Breast epithelium (tissue), 4 donors: ENCODE measurements at regions not wholly inside any gene's neighbourhood (a gene's known extent, or its start where the extent isn't known, plus 50 kb on each side); places are given as distances from the start of the nearest gene placed in this dataset.

ENCODE experiments used
- DNase-seq, 2 donors: peaks; one replicate each; pipeline ENCODE4 v3.0.0-alpha.2; 2019; ENCODE audit warnings: low spot score in 2 of 2
- H3K27ac ChIP-seq, 2 donors: fragments of 200-600 bp; sonication (generic) in 1 of 2; one replicate each; pipeline ENCODE4 v1.5.1; 2016 to 2019; ENCODE audit warnings: mild to moderate bottlenecking in 1 of 2
- H3K27me3 ChIP-seq, 2 donors: fragments of 200-600 bp; sonication (generic) in 1 of 2; one replicate each; pipeline versions ENCODE4 v1.5.1 to v1.6.0; 2017 to 2019; ENCODE audit warnings: control low read depth in 1 of 2, mild to moderate bottlenecking in 1 of 2
- H3K36me3 ChIP-seq: fragments of 200-600 bp; one replicate; pipeline ENCODE4 v1.5.1; 2019
- H3K4me1 ChIP-seq, 2 donors: fragments of 200-600 bp; sonication (generic); one replicate each; pipeline ENCODE4 v1.5.1; 2016 to 2019; ENCODE audit warnings: control low read depth in 1 of 2
- H3K4me3 ChIP-seq, 3 donors: fragments of 200-600 bp; sonication (generic); 1 replicate in 2 of 3; 2 replicates in 1 of 3; pipeline ENCODE4 v1.5.1; 2016 to 2019; ENCODE audit warnings: mild to moderate bottlenecking in 3 of 3, moderate library complexity in 2 of 3
- H3K9me3 ChIP-seq, 2 donors: fragments of 200-600 bp; sonication (generic) in 1 of 2; one replicate each; pipeline ENCODE4 v1.5.1; 2016 to 2019; ENCODE audit warnings: control low read depth in 1 of 2
- POLR2A ChIP-seq: fragments of 450-650 bp; IDR thresholded peaks from one replicate; pipeline ENCODE4 v1.6.1; 2016; ENCODE audit warnings: antibody characterized with exemption, mild to moderate bottlenecking, moderate library complexity
- POLR2AphosphoS5 ChIP-seq, 3 donors: sonication (generic); formaldehyde crosslinking; IDR thresholded peaks; one replicate each; pipeline ENCODE4 v1.6.1; 2017; ENCODE audit warnings: antibody characterized with exemption in 3 of 3
- intact Hi-C: fragments of 100-400 bp; cut with DNase I; formaldehyde crosslinking; loops from one replicate; pipeline ENCODE4 v1.15.1; 2023; ENCODE audit warnings: low total_unique reads
- TF ChIP-seq, protein P1 (sequence below), 3 donors: fragments of 450-650 bp; IDR thresholded peaks; one replicate each; pipeline ENCODE4 v1.5.1; 2016 to 2017; ENCODE audit warnings: antibody characterized with exemption in 3 of 3, mild to moderate bottlenecking in 3 of 3, moderate library complexity in 3 of 3

DNA sequence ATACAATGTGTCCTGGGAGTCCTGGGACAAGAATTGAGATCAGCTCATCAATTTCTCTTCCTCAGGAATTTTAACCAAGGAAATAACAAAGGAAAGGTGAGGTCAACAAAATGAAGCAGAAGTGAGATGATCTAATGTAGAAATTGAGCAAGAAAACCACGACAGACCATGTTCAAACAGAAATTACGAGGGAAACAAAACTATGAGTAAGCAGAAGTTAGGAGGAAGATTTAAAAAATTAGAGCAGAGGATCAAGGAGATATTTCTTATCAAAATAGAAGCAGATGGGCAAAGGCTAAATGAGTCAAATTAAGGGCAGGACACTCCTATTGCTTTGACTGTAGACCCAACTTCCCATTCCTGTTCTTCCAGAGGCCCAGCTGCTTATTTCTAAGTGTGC lies 97.4 kb downstream of the HINT1 start:
- Histone ChIP-seq H3K4me1 (no peaks in the 10 kb centered on the region), H3K27ac (no peak overlapping the region), H3K4me3 (no peak overlapping the region), H3K36me3 (no peaks in the 10 kb centered on the region), H3K27me3 (no peaks in the 10 kb centered on the region), H3K9me3 (peaks cover 11 to 18% of the 10 kb centered on the region in 2 donors)
- no peak for DNase-seq
- TF ChIP-seq, protein P1, sequence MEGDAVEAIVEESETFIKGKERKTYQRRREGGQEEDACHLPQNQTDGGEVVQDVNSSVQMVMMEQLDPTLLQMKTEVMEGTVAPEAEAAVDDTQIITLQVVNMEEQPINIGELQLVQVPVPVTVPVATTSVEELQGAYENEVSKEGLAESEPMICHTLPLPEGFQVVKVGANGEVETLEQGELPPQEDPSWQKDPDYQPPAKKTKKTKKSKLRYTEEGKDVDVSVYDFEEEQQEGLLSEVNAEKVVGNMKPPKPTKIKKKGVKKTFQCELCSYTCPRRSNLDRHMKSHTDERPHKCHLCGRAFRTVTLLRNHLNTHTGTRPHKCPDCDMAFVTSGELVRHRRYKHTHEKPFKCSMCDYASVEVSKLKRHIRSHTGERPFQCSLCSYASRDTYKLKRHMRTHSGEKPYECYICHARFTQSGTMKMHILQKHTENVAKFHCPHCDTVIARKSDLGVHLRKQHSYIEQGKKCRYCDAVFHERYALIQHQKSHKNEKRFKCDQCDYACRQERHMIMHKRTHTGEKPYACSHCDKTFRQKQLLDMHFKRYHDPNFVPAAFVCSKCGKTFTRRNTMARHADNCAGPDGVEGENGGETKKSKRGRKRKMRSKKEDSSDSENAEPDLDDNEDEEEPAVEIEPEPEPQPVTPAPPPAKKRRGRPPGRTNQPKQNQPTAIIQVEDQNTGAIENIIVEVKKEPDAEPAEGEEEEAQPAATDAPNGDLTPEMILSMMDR (IDR thresholded peaks at IDR 0.05) = no peak
- no peak for TF ChIP-seq POLR2AphosphoS5 (IDR thresholded peaks at IDR 0.05)
- no peak for TF ChIP-seq POLR2A
- intact Hi-C loops = no loop called here

DNA sequence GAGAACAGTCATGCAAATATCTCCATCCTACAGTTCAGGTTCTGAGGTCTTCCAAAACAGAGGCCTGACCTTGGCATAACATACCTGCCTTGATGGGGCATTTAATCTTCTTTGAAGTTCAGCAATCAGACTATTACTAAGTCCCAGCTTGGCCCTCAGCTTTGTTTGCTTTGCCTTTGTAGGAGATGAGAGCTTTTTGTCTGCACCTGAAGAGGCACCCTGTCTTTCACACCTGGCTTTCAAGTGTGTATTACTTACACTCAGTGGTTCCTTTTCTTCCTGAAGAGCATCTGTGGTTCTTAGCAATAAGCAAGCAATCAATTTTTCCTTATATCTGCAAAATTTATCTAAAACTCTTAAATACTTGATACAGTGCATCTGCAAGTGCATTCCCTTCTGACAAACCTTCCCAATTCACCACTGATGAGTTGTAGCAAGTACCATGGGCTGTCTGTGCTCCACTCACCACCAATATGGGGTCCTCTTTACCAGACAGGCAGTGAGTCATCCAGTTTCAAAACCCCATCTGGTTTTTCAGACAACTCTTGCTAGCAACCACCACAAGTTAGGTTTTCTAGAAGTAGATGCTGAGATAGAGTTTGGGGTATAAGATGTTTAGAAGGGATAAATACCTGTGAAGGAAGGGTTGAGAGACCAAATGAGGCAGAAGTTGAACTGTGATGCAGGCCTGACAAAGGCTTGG lies 100.2 kb downstream of the HINT1 start:
- no peak for DNase-seq
- TF ChIP-seq, protein P1 (IDR thresholded peaks at IDR 0.05) = no peak
- TF ChIP-seq POLR2A = no peak
- TF ChIP-seq POLR2AphosphoS5 (IDR thresholded peaks at IDR 0.05) = no peak
- Histone ChIP-seq H3K9me3 (peaks cover 11 to 18% of the 10 kb centered on the region in 2 donors), H3K27me3 (no peaks in the 10 kb centered on the region), H3K4me1 (no peaks in the 10 kb centered on the region), H3K27ac (no peak overlapping the region), H3K4me3 (no peak overlapping the region), H3K36me3 (no peaks in the 10 kb centered on the region)
- intact Hi-C loops = loop anchor here (5.0 kb wide), 1 partner anchor 1178 kb away; no protein-coding TSS in a partner anchor

DNA sequence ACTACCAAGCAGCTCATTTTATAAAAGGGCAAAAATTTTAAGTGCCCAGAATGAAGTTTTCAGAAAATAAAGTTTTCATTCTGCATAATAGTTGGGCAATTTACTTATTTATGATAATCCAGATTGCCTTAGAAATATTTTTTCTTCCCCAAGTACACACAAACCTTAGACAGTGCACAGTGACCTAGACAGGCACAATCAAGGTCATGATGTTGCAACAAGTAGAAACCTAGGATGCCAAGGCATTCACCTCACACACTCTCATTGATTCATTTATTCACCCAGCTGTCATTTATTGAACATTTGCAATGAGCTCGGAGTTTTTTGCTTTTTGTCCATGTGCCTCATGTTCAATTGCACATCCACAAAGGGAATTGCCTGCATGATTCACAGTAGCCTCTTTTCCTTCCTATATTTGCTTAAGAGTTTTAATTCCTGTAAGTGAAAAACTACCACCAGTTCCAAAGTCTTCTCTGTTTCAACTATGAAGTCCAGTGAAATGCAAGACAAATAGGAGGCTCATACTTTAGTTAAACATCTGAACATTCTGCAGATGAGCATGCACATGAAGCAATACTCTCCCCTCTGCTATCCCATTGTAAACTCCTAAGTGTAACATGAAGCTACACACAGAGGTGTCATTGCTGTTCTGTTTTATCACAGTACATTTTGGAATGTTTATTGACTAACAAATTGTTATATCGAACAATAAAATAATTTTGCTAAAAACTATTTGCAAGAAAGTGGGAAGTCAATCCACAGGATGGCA lies 122.9 kb downstream of the HINT1 start:
- Histone ChIP-seq H3K4me1 (no peaks in the 10 kb centered on the region), H3K27me3 (no peaks in the 10 kb centered on the region), H3K9me3 (peaks cover 3 to 10% of the 10 kb centered on the region in 2 donors), H3K4me3 (no peak overlapping the region), H3K27ac (no peak overlapping the region), H3K36me3 (no peaks in the 10 kb centered on the region)
- DNase-seq = no peak
- no peak for TF ChIP-seq POLR2A
- TF ChIP-seq, protein P1 (IDR thresholded peaks at IDR 0.05) = no peak
- no peak for TF ChIP-seq POLR2AphosphoS5 (IDR thresholded peaks at IDR 0.05)
- intact Hi-C loops = no loop called here

DNA sequence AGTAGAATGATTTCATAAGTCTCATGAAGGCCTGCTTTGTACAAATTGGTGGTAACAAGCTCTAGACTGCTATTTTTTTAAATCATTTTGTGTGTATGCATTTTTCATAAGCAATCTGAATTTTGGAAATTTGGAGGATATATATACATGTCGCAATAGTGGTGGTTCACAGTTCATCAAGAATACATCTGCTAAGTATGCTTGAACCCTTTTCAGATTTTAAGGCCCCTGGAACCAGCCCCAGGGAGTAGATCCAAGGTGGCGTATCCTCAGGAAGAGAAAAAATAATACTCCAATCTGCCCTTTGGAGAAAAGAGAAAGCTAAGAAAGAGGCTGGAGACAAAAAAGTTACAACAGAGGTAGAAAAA lies 141.6 kb downstream of the HINT1 start:
- TF ChIP-seq, protein P1 (IDR thresholded peaks at IDR 0.05) = no peak
- Histone ChIP-seq H3K27me3 (no peaks in the 10 kb centered on the region), H3K9me3 (no peaks in the 10 kb centered on the region), H3K4me1 (no peaks in the 10 kb centered on the region), H3K4me3 (no peak overlapping the region), H3K36me3 (no peaks in the 10 kb centered on the region), H3K27ac (no peak overlapping the region)
- DNase-seq = no peak
- intact Hi-C loops = no loop called here

DNA sequence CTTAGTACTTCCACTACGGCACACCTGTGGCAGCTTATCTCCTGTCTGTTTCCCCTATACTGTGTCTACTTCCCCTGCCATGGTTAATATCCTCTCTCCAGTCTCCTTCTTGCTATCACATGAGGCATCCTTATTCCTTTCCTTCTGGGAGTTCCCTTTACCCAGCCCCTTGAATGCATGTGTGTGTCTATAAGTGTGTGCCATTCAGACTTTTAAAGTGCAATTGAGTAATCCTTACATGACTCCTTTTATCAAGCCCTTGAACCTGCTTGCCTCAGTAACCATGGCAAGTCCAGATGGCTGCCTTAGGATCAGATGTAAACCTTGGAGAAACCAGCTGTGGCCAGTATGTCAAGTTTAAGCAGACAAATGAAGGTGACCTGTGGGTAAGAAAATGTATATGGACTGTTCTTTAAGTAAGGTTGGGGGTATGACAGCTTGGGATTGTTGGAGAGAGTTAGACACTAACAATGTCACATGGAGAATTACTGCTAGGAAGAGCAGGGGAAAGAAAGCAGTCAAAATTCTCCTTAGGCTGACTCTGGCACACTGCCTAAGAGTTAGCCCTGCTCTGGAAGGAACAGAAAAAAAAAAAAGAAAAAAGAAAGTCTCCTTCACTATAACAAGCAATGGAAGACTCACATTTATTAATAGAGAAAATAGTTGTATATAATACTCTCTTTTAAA lies 142.1 kb downstream of the HINT1 start:
- TF ChIP-seq, protein P1 (IDR thresholded peaks at IDR 0.05) = no peak
- TF ChIP-seq POLR2A (no peak), POLR2AphosphoS5 (IDR thresholded peaks at IDR 0.05) (no peak)

More for the DNA sequence above, 142.1 kb downstream of the HINT1 start:
- H3K4me3 ChIP-seq = no peak overlapping the region
- H3K27ac ChIP-seq = no peak overlapping the region
- intact Hi-C loops = no loop called here
- no peaks in the 10 kb centered on the region for H3K36me3 ChIP-seq
- H3K9me3 ChIP-seq = no peaks in the 10 kb centered on the region
- H3K4me1 ChIP-seq = no peaks in the 10 kb centered on the region
- H3K27me3 ChIP-seq = no peaks in the 10 kb centered on the region
- no peak for DNase-seq
